ENCODE measurements at regions not wholly inside any gene's neighbourhood (a gene's known extent, or its start where the extent isn't known, plus 50 kb on each side); places are given as distances from the start of the nearest gene placed in this dataset.

DNA sequence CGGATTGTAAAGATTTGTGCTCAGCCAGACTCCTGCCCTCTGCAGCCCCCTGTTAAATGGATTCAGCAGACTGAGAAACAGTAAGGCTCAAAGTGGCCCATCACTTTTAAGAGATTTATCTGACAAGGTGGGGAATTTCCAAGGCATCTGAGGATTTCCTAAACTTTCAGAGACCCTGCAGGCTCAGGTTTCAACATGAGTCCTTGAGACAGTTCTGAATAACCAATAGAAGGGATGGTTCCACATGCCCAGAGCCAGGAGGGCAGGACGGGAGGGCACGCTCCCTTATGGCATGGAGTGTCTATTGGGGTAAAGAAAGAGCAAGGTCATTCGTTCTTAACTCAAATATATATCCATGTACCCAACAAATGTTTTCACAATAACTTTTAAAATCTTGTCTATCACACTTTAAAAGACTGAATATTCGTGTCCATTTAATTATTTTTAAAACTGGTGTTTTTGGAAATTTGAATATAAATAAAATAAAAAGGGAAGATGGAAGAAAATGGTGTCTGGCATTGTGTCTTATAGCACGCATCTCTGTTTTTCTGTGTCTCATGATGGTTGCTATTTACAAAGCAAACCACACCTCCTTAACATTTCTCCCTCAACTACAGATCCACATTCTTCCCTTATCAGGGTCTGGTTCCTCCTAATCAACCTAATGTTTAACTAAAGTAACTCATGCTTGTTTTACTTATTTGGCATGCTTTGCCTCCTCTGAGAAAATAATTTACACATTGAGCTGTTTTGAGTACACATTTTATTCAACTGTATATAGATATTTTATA lies 56.0 kb upstream of the DSG1 start:
- ATAC-seq = peak; percentile 83

DNA sequence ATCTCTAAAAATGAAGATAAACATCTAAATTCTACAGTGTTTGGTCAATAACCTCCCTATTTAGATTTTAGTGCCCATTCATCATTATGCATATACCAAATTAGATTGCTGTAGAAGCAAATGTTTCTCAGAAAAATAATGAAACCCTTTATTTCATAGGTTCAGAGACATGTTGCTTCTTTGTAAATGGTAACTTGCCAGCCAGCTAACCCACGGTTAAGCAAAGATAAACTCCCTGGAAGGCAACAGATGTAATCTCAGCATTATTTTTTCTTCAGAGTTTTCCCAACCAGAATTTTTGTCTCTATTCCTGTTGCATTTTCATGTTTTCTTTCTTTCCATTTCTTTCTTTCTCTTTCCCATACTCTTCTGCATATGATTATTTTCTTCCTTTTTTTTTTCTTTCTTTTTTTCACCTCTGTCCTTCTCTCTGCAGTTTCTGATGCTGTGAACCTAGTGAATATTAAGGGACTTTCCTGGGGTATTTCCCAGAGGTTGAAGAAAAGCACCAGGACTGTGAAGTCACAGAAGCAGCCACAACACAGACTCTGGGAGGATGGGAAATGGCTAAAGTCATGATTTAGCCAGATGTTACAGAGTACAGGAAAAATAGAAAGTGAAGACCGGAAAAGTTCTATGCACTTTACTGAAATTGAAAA lies 50.0 kb upstream of the DSG1 start:
- Histone ChIP-seq H3K4me1 (peaks cover 19% of the 10 kb centered on the region), H3K36me3 (replicated peaks in 1 of 2; ENCODE audit: insufficient read depth in 1 of 2, low read depth in 2 of 2) (no peaks in the 10 kb centered on the region), H3K27ac (peak overlapping the region in 1 of 4 donors; percentile 52), H3K9me3 (no peaks in the 10 kb centered on the region), H3K27me3 (no peaks in the 10 kb centered on the region), H3K4me3 (no peak overlapping the region)
- DNase-seq = no peak
- 50 to 55% methylated on average over 2 of the region's 2 CpGs for WGBS, 2 donors
- no peak for TF ChIP-seq POLR2A (IDR thresholded peaks at IDR 0.05)
- TF ChIP-seq, protein P1, sequence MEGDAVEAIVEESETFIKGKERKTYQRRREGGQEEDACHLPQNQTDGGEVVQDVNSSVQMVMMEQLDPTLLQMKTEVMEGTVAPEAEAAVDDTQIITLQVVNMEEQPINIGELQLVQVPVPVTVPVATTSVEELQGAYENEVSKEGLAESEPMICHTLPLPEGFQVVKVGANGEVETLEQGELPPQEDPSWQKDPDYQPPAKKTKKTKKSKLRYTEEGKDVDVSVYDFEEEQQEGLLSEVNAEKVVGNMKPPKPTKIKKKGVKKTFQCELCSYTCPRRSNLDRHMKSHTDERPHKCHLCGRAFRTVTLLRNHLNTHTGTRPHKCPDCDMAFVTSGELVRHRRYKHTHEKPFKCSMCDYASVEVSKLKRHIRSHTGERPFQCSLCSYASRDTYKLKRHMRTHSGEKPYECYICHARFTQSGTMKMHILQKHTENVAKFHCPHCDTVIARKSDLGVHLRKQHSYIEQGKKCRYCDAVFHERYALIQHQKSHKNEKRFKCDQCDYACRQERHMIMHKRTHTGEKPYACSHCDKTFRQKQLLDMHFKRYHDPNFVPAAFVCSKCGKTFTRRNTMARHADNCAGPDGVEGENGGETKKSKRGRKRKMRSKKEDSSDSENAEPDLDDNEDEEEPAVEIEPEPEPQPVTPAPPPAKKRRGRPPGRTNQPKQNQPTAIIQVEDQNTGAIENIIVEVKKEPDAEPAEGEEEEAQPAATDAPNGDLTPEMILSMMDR (IDR thresholded peaks at IDR 0.05) = no peak
- intact Hi-C loops (cut with DNase I) = no loop called here
- ATAC-seq = peak; percentile 68

More for the DNA sequence above, 56.0 kb upstream of the DSG1 start:
- Histone ChIP-seq H3K4me3 (no peak overlapping the region), H3K4me1 (peaks cover 22% of the 10 kb centered on the region), H3K27me3 (no peaks in the 10 kb centered on the region), H3K36me3 (replicated peaks in 1 of 2; ENCODE audit: insufficient read depth in 1 of 2, low read depth in 2 of 2) (no peaks in the 10 kb centered on the region), H3K27ac (peak overlapping the region in 3 of 4 donors; percentile 47 to 75 (median 74)), H3K9me3 (no peaks in the 10 kb centered on the region)
- intact Hi-C loops (cut with DNase I) = no loop called here
- DNase-seq = no peak
- no peak for TF ChIP-seq POLR2A (IDR thresholded peaks at IDR 0.05)
- 29 to 31% methylated on average over 6 of the region's 6 CpGs for WGBS, 2 donors
